ENCODE measurements at regions not wholly inside any gene's neighbourhood (a gene's known extent, or its start where the extent isn't known, plus 50 kb on each side); places are given as distances from the start of the nearest gene placed in this dataset.

- no peak for DNase-seq
These were observed 57.6 kb downstream of the TENT5A start for GRCh38 chr6:81694855-81695254.

DNA sequence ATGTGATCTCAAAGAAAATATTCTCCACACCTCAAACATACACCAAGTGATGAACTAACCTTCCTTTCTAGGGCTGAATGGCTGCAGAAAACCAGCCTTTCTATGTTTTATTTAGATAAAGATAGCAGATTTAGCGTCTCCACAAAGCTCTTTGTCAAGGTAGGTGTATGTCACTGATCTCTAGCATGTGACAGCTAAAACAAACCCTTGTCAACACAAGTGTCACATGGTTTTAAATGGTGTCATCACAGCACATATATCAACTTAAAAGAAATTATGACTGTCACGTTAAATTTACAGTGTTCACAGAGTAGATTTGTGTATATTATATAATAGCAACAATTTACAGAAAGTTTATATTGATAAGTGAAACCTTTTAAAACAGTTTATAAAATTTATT lies 58.3 kb downstream of the TENT5A start:
- DNase-seq: no peak

DNA sequence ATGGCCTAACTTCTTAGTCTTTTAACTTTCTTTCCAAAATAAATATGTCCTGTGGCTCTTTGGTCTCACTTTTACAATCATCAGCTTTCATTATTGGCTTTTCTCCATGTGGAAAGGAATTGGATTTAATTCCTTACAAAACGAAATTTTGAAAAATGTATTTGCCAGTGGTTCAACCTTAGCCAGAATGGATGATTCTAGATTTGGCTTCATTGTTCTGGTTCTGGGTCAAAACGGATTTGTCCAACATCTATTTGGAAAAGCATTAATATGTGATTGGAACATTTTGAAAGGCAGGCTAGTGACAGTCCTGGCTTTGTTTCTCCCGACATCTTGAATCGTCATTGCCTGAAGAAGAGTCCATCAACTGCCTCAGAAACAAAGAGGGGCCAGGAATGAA lies 59.2 kb downstream of the TENT5A start:
- no peak for DNase-seq

DNA sequence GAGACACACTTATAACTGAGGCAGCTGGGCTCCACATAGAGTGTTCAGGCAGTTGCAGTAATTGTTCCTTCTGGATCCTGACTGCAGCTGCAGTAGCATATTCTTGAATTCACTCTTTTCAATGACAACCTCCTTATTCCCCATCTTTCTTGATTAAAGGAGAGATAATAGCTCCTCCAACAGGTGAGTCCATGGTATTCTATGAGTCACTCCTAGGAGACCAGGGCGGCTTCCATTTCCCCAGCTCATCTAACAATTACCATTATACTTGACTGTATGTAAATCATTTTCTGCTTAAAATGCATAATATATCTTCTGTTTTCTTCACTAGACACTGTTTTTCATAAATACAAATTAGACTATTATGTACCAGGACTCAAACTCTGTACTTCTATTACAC lies 62.4 kb downstream of the TENT5A start:
- DNase-seq: no peak

GRCh38 chr6:81689580-81689979 lies 62.9 kb downstream of the TENT5A start:
- DNase-seq: peak; percentile 24

GRCh38 chr6:81683912-81684311 lies 68.6 kb downstream of the TENT5A start:
- no peak for DNase-seq

- DNase-seq: no peak
These were observed 69.4 kb downstream of the TENT5A start for GRCh38 chr6:81682858-81683620.

DNA sequence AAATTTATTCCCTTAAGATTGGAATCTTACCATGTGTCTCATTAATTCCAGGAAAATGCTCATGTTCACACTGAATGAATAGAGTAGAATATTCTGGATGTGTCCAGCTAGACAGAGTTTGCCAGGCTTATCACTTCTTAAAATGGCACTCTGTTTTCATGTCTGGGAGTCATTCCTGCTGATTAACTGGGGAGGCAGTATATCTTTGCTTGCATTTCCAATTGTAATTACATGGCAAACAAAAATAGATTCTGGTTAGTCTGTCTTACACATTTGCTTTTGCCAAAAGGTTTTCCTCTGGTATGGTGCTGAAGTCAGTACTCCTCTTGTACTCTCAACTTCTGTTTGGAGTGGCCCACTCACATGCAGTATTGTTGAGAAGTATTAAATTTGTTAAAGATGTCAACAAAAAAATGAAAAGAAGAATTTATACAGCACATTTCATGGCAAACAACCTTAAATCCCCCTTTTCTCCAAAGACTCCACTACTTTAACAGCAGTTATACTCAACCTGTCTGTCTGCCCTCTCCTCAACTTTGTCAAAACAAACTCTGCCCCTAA lies 70.2 kb downstream of the TENT5A start:
- DNase-seq: no peak

GRCh38 chr6:81669445-81669844 lies 83.0 kb downstream of the TENT5A start:
- DNase-seq: no peak

DNA sequence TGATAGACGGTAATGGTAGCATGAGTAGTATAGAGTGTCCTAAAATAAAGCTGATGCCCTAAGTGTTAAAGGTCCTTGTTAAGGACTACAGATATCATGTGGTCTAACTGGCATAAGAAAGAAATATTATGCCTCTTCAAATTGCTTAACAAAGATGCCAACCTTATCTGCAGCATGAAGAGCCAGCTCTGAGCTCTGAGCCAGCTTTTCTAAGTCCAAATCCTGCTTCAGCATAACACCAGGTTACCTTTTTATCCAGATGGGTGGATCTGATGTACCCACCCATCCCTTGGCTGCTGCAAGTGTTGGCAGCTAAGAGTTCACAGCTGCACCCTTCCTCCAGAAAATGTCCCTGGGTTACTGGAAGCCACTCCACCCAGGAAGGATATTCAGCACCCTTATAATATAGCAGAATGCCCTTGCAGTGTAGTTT lies 83.8 kb downstream of the TENT5A start:
- DNase-seq: no peak

- no peak for DNase-seq
These were observed 86.0 kb downstream of the TENT5A start for GRCh38 chr6:81666481-81666880.

GRCh38 chr6:81656231-81656630 lies 96.2 kb downstream of the TENT5A start:
- DNase-seq: no peak

DNA sequence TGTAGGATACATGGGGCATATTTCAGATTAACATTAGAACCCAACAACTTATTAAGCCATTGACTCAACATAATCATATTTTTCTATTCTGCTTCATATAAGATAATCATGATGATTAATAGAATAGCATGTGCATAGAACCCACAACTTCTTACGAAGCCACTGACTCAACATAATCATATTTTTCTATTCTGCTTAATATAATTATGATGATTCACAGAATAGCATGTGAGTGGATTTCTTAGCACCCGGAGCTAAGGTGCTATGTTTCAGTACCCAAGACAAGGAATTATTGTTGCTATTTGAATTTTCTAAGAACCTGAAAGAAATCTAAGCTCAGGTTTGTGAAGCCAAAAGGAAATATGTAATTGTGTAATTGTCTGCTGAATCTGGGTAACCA lies 96.8 kb downstream of the TENT5A start:
- DNase-seq: no peak

GRCh38 chr6:81648502-81648901 lies 104.0 kb downstream of the TENT5A start:
- DNase-seq: no peak

GRCh38 chr6:81643156-81643555 lies 109.3 kb downstream of the TENT5A start:
- no peak for DNase-seq

DNA sequence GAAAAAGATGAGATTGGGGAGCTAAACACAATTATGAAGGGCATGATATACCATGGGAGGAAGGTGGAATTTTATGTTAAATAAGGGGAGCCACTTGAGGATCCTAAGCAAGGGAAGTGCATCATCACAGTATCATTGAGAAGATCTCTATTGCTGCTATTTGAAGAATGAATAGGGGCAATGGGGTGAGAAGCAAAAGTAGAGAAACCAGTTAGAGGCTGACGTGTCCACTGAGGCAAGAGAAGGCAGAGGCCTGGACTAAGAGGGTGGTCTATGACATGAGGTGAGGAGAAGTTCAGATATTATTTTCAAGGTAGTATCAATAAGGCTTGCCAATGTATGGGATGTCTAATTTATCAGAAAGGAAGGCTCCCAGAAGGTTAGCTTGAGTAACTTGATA lies 111.6 kb downstream of the TENT5A start:
- no peak for DNase-seq

- DNase-seq: no peak
These were observed 112.4 kb downstream of the TENT5A start for GRCh38 chr6:81640126-81640525.

DNA sequence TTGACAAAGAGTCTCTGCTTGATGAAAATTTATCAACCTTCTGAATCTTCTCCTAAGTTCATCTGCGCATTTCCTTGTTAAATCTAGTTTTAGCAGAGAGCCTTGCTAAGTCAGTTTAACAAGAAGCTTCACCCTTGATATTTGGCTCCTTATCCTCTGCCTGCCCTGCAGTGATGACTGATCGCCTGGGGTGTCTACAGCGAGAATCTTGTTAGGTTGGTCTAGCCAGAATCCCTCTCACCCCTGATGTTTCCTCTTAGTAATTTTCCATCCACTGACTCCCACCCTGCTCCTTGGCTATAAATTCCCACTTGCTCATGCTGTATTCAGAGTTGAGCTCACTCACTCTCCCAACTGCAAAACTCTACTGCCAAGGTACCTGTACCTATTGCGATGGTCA lies 114.1 kb downstream of the TENT5A start:
- DNase-seq: no peak

GRCh38 chr6:81636930-81637568 lies 115.4 kb downstream of the TENT5A start:
- DNase-seq: no peak

- peak; percentile 25 for DNase-seq
These were observed 118.2 kb downstream of the TENT5A start for GRCh38 chr6:81634155-81634880.

DNA sequence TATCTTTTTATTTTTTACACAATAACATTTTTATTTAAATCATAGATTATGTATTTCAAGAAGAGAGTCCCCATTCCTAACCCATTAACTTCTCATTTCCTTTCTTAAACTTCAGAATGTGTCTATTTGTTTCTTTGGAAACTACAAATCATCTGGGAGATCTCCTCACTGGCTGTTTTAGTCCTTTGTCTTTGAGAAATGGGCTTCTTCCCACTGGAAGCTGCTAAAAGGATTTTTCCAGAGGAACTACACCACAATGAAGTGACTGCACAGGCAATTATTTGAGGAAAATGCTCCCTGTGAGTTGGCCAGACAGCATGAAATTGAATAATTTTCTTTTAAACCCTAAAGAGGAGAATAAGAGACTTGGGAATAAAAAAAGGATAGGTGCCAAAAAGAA lies 119.1 kb downstream of the TENT5A start:
- DNase-seq: no peak

- no peak for DNase-seq
These were observed 121.8 kb downstream of the TENT5A start for GRCh38 chr6:81630719-81631118.

DNA sequence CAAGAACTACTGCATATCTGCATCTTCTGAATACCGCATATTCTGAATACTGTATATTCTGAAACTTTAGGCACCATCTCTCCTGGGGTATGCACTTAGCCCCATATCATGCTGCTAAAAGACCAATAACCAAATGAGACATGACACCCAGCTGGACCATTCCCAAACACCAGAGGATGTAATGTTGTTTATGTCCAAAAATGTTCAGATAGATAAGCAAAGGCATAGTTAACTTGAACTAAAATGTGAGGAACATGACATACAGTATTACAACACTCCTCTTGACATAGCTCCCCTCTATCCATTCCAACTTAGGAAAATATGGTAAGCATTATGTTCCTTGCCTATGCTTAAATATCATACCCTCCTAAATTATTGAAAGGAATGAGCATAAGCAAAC lies 127.3 kb downstream of the TENT5A start:
- DNase-seq: no peak

- DNase-seq: no peak
These were observed 128.0 kb downstream of the TENT5A start for GRCh38 chr6:81624453-81624852.
